SK-N-SH treated with all-trans-retinoic acid at 6 μM for 48 hours (cell line): ENCODE measurements at regions not wholly inside any gene's neighbourhood (a gene's known extent, or its start where the extent isn't known, plus 50 kb on each side); places are given as distances from the start of the nearest gene placed in this dataset.

Experiments used
- BACH2 ChIP-seq: fragments of 250-450 bp; sonication (Bioruptor Pico); IDR thresholded peaks from 2 replicates; pipeline ENCODE4 v1.9.0; 2021; ENCODE audit warnings: mild to moderate bottlenecking, borderline replicate concordance
- CSRNP3 ChIP-seq: fragments of 250-450 bp; sonication (Bioruptor Pico); IDR thresholded peaks from 2 replicates; pipeline ENCODE4 v1.5.1; 2021; ENCODE audit warnings: mild to moderate bottlenecking, moderate library complexity
- ESRRG ChIP-seq: fragments of 250-450 bp; sonication (Bioruptor Pico); IDR thresholded peaks from 2 replicates; pipeline ENCODE4 v1.6.1; 2021; ENCODE audit warnings: mild to moderate bottlenecking
- ISL1 ChIP-seq: fragments of 250-450 bp; sonication (Bioruptor Pico); IDR thresholded peaks from 2 replicates; pipeline ENCODE4 v2.1.2; 2022; ENCODE audit warnings: mild to moderate bottlenecking, moderate library complexity
- POU6F1 ChIP-seq: fragments of 250-450 bp; sonication (Bioruptor Pico); IDR thresholded peaks from 2 replicates; pipeline ENCODE4 v1.8.0; 2021; ENCODE audit warnings: low read depth, mild to moderate bottlenecking, moderate library complexity, borderline replicate concordance
- SNAI2 ChIP-seq: fragments of 250-450 bp; sonication (Bioruptor Pico); IDR thresholded peaks from 2 replicates; pipeline ENCODE4 v1.5.0; 2020; ENCODE audit warnings: mild to moderate bottlenecking, moderate library complexity
- ZFP3 ChIP-seq: fragments of 250-450 bp; sonication (Bioruptor Pico); IDR thresholded peaks from 2 replicates; pipeline ENCODE4 v1.5.0; 2020; ENCODE audit warnings: mild to moderate bottlenecking, moderate library complexity
- ZNF565 ChIP-seq: fragments of 450-650 bp; formaldehyde crosslinking; conservative IDR thresholded peaks from 2 replicates; pipeline ENCODE4 v1.5.0; 2020; ENCODE audit warnings: low read depth, mild to moderate bottlenecking, moderate library complexity
- TF ChIP-seq, protein P1 (sequence below): fragments of 250-450 bp; sonication (Bioruptor Pico); IDR thresholded peaks from 2 replicates; pipeline ENCODE4 v1.5.1; 2020; ENCODE audit warnings: low read depth, mild to moderate bottlenecking, moderate library complexity
- TF ChIP-seq, protein P2 (sequence below): fragments of 250-450 bp; sonication (Bioruptor Pico); IDR thresholded peaks from 2 replicates; pipeline ENCODE4 v1.8.0; 2020; ENCODE audit warnings: mild to moderate bottlenecking, moderate library complexity, borderline replicate concordance
- TF ChIP-seq, protein P3 (sequence below): fragments of 250-450 bp; sonication (Bioruptor Pico); IDR thresholded peaks from 2 replicates; pipeline ENCODE4 v1.5.0; 2020; ENCODE audit warnings: mild to moderate bottlenecking, moderate library complexity

DNA sequence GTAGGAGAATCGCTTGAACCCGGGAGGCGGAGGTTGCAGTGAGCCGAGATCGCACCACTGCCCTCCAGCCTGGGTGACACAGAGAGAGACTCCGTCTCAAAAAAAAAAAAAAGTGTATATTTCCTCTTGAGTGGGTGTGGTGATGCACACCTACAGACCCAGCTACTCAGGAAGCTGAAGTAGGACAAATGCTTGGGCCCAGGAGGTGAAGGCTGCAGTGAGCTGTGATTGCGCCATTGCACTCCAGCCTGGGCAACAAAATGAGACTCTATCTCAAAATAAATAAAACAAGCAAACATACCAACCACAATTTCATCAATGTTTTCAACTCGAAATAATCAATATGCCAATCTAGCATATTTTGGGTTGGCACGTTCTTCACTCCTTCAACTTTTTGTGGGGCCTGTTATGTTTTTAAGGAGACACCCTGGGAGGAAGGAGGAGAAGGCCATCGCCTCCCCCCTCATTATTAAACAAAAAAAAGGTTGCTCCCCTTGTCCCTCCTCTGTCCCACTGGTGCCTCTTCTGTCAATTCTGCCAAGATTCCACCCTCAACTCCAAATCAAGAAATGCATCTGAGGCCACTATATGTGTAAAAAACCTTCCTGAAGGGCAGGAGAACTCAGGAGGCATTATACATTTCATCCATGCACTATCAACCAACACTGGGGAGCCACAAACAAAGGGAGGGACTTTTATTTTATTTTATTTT is 52.4 kb upstream of the ATF7IP2 start:
- TF ChIP-seq, protein P1, sequence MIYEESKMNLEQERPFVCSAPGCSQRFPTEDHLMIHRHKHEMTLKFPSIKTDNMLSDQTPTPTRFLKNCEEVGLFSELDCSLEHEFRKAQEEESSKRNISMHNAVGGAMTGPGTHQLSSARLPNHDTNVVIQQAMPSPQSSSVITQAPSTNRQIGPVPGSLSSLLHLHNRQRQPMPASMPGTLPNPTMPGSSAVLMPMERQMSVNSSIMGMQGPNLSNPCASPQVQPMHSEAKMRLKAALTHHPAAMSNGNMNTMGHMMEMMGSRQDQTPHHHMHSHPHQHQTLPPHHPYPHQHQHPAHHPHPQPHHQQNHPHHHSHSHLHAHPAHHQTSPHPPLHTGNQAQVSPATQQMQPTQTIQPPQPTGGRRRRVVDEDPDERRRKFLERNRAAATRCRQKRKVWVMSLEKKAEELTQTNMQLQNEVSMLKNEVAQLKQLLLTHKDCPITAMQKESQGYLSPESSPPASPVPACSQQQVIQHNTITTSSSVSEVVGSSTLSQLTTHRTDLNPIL (CRISPR knock-in tag) = no peak
- TF ChIP-seq SNAI2 (CRISPR knock-in tag) (no peak), ZNF565 (CRISPR knock-in tag) (no peak), ESRRG (CRISPR knock-in tag) (no peak), ISL1 (no peak), BACH2 (CRISPR knock-in tag) (no peak), CSRNP3 (no peak), ZFP3 (CRISPR knock-in tag) (no peak), POU6F1 (no peak)
- TF ChIP-seq, protein P2, sequence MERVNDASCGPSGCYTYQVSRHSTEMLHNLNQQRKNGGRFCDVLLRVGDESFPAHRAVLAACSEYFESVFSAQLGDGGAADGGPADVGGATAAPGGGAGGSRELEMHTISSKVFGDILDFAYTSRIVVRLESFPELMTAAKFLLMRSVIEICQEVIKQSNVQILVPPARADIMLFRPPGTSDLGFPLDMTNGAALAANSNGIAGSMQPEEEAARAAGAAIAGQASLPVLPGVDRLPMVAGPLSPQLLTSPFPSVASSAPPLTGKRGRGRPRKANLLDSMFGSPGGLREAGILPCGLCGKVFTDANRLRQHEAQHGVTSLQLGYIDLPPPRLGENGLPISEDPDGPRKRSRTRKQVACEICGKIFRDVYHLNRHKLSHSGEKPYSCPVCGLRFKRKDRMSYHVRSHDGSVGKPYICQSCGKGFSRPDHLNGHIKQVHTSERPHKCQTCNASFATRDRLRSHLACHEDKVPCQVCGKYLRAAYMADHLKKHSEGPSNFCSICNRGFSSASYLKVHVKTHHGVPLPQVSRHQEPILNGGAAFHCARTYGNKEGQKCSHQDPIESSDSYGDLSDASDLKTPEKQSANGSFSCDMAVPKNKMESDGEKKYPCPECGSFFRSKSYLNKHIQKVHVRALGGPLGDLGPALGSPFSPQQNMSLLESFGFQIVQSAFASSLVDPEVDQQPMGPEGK (CRISPR knock-in tag) = no peak
- TF ChIP-seq, protein P3, sequence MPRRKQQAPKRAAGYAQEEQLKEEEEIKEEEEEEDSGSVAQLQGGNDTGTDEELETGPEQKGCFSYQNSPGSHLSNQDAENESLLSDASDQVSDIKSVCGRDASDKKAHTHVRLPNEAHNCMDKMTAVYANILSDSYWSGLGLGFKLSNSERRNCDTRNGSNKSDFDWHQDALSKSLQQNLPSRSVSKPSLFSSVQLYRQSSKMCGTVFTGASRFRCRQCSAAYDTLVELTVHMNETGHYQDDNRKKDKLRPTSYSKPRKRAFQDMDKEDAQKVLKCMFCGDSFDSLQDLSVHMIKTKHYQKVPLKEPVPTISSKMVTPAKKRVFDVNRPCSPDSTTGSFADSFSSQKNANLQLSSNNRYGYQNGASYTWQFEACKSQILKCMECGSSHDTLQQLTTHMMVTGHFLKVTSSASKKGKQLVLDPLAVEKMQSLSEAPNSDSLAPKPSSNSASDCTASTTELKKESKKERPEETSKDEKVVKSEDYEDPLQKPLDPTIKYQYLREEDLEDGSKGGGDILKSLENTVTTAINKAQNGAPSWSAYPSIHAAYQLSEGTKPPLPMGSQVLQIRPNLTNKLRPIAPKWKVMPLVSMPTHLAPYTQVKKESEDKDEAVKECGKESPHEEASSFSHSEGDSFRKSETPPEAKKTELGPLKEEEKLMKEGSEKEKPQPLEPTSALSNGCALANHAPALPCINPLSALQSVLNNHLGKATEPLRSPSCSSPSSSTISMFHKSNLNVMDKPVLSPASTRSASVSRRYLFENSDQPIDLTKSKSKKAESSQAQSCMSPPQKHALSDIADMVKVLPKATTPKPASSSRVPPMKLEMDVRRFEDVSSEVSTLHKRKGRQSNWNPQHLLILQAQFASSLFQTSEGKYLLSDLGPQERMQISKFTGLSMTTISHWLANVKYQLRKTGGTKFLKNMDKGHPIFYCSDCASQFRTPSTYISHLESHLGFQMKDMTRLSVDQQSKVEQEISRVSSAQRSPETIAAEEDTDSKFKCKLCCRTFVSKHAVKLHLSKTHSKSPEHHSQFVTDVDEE (CRISPR knock-in tag) = no peak
